ENCODE measurements at regions not wholly inside any gene's neighbourhood (a gene's known extent, or its start where the extent isn't known, plus 50 kb on each side); places are given as distances from the start of the nearest gene placed in this dataset.

- FAIRE-seq (no peak), DNase-seq (ENCODE audit: extremely low read depth in 1 of 4, low spot score in 3 of 4) (no peak), ATAC-seq (no peak)
- H3K9ac ChIP-seq (ENCODE audit: insufficient read depth in 1 of 2, low read depth in 2 of 2, low read length in 2 of 2): no peak overlapping the region
- in situ Hi-C loops (cut with MboI) (no loop called here), intact Hi-C loops (cut with micrococcal nuclease) (no loop called here)
- H2AFZ ChIP-seq (ENCODE audit: low read depth, low read length): no peak overlapping the region
- H3K9me1 ChIP-seq (ENCODE audit: control insufficient read depth, insufficient read depth, low read length): no peaks in the 10 kb centered on the region
- H3K4me2 ChIP-seq (ENCODE audit: insufficient read depth, low read length): no peak overlapping the region
- H3K27ac ChIP-seq (ENCODE audit: extremely low read depth, low read depth, low read length): no peak overlapping the region
- H3K4me3 ChIP-seq: no peak overlapping the region
- BruUV-seq (replicated peaks): no TSS peak
- H4K20me1 ChIP-seq (replicated peaks; ENCODE audit: control insufficient read depth, insufficient read depth, low read length): no peaks in the 10 kb centered on the region
- ChIA-PET POLR2A (no interaction called here), CTCF (ENCODE audit: low intra/inter-chr PET ratio) (no interaction called here)
- no peaks in the 10 kb centered on the region for H3K79me2 ChIP-seq (ENCODE audit: control insufficient read depth, insufficient read depth, low read length)
- H3K36me3 ChIP-seq (ENCODE audit: control insufficient read depth, insufficient read depth, low read length): no peaks in the 10 kb centered on the region
- WGBS (ENCODE audit: insufficient coverage, low coverage, missing lambda C conversion rate): 0% methylated on average over 3 of the region's 3 CpGs
- no peaks in the 10 kb centered on the region for H3K4me1 ChIP-seq (replicated peaks in 1 of 2; ENCODE audit: control insufficient read depth in 2 of 2, insufficient read depth in 2 of 2, low read length in 2 of 2)
- no peak for TF ChIP-seq ZNF124 (CRISPR knock-in tag; IDR thresholded peaks at IDR 0.05)
- TF ChIP-seq NR2C2 (CRISPR knock-in tag; IDR thresholded peaks at IDR 0.05): no peak
- no peak for TF ChIP-seq NR2C2 (tag; IDR thresholded peaks at IDR 0.05)
- TF ChIP-seq PHF21A (IDR thresholded peaks at IDR 0.05; ENCODE audit: borderline replicate concordance, low read depth): no peak
- no peak for TF ChIP-seq PHF8 (IDR thresholded peaks at IDR 0.05; ENCODE audit: borderline replicate concordance, low read length)
- TF ChIP-seq ZNF23 (CRISPR knock-in tag; IDR thresholded peaks at IDR 0.05): no peak
- TF ChIP-seq KLF10 (CRISPR knock-in tag; IDR thresholded peaks at IDR 0.05): no peak
- no peak for TF ChIP-seq ZNF232 (CRISPR knock-in tag; IDR thresholded peaks at IDR 0.05)
- no peak for TF ChIP-seq U2AF2 (optimal IDR thresholded peaks at IDR 0.05; ENCODE audit: low read depth, low read length)
- no peaks in the 10 kb centered on the region for H3K9me3 ChIP-seq (replicated peaks; ENCODE audit: control insufficient read depth, insufficient read depth, low read depth, low read length)
- H3K27me3 ChIP-seq (ENCODE audit: control insufficient read depth in 2 of 2, insufficient read depth in 2 of 2, low read length in 2 of 2): no peaks in the 10 kb centered on the region
Observed at GRCh38 chr1:95562230-95562629, 328.2 kb downstream of the RWDD3 start.

- no peaks in the 10 kb centered on the region for H3K79me2 ChIP-seq (ENCODE audit: control insufficient read depth, insufficient read depth, low read length)
- in situ Hi-C loops (cut with MboI) (no loop called here), intact Hi-C loops (cut with micrococcal nuclease) (no loop called here)
- DNase-seq (ENCODE audit: extremely low read depth in 1 of 4, low spot score in 3 of 4): no peak
- no peaks in the 10 kb centered on the region for H3K9me3 ChIP-seq (replicated peaks; ENCODE audit: control insufficient read depth, insufficient read depth, low read depth, low read length)
- no peak for FAIRE-seq
- no TSS peak for BruUV-seq (replicated peaks)
- no peaks in the 10 kb centered on the region for H3K27me3 ChIP-seq (ENCODE audit: control insufficient read depth in 2 of 2, insufficient read depth in 2 of 2, low read length in 2 of 2)
- TF ChIP-seq TCFL5 (CRISPR knock-in tag; conservative IDR thresholded peaks at IDR 0.05): no peak
- TF ChIP-seq BCL6 (CRISPR knock-in tag; IDR thresholded peaks at IDR 0.05): no peak
- TF ChIP-seq GATA2 (CRISPR knock-in tag; IDR thresholded peaks at IDR 0.05): no peak
- no peak for TF ChIP-seq KLF13 (tag; IDR thresholded peaks at IDR 0.05; ENCODE audit: borderline replicate concordance, low read depth)
- no peaks in the 10 kb centered on the region for H3K4me1 ChIP-seq (replicated peaks in 1 of 2; ENCODE audit: control insufficient read depth in 2 of 2, insufficient read depth in 2 of 2, low read length in 2 of 2)
- H4K20me1 ChIP-seq (replicated peaks; ENCODE audit: control insufficient read depth, insufficient read depth, low read length): no peaks in the 10 kb centered on the region
- no peaks in the 10 kb centered on the region for H3K36me3 ChIP-seq (ENCODE audit: control insufficient read depth, insufficient read depth, low read length)
- WGBS (ENCODE audit: insufficient coverage, low coverage, missing lambda C conversion rate): 0% methylated on average over 3 of the region's 3 CpGs
- POLR2A ChIA-PET: no interaction called here
- H3K9ac ChIP-seq (ENCODE audit: insufficient read depth in 1 of 2, low read depth in 2 of 2, low read length in 2 of 2): no peak overlapping the region
- H3K27ac ChIP-seq (ENCODE audit: extremely low read depth, low read depth, low read length): no peak overlapping the region
- H3K9me1 ChIP-seq (ENCODE audit: control insufficient read depth, insufficient read depth, low read length): no peaks in the 10 kb centered on the region
- CTCF ChIA-PET (ENCODE audit: low intra/inter-chr PET ratio): no interaction called here
- no peak overlapping the region for H2AFZ ChIP-seq (ENCODE audit: low read depth, low read length)
- no peak for ATAC-seq
- H3K4me3 ChIP-seq: no peak overlapping the region
- H3K4me2 ChIP-seq (ENCODE audit: insufficient read depth, low read length): no peak overlapping the region
Observed at GRCh38 chr1:95572002-95572401, 338.0 kb downstream of the RWDD3 start.
